H1 (cell line): ENCODE measurements at regions not wholly inside any gene's neighbourhood (a gene's known extent, or its start where the extent isn't known, plus 50 kb on each side); places are given as distances from the start of the nearest gene placed in this dataset.

Experiments
- CTCF ChIA-PET: fragments of 300-600 bp; sonication (Branson Sonifier 250); formaldehyde crosslinking; loops from one replicate; lab custom pipeline; 2021; ENCODE audit not compliant: partially characterized antibody; lab: Charles Lee
- POLR2A ChIA-PET: fragments of 300-600 bp; sonication (Branson Sonifier 250); formaldehyde crosslinking; loops from one replicate; lab custom pipeline; 2021; ENCODE audit warnings: inconsistent platforms; ENCODE audit not compliant: partially characterized antibody; lab: Charles Lee
- DNase-seq, 2 experiments: peaks; one replicate each; pipeline versions ENCODE4 v3.0.0 to v3.0.0-alpha.2; 2010 to 2022; ENCODE audit warnings: low spot score in 2 of 2, low read depth in 1 of 2, mixed read lengths in 1 of 2
- FAIRE-seq: peaks from 2 replicates; lab custom pipeline; 2011; peaks lifted over from hg19 to GRCh38; lab: Jason Lieb, UNC
- H2AFZ ChIP-seq: 2 replicates; pipeline ENCODE4 v1.8.1; 2012; ENCODE audit warnings: low read length, inconsistent platforms
- H2AK5ac ChIP-seq: 2 replicates; pipeline ENCODE4 v1.6.1; 2013; ENCODE audit warnings: low read depth, low read length
- H2BK120ac ChIP-seq: replicated peaks from 2 replicates; pipeline ENCODE3; 2013; ENCODE audit warnings: low read depth, low read length, inconsistent platforms
- H2BK12ac ChIP-seq: 2 replicates; pipeline ENCODE4 v1.6.1; 2013; ENCODE audit warnings: low read depth, low read length
- H2BK15ac ChIP-seq: 2 replicates; pipeline ENCODE4 v1.6.1; 2013; ENCODE audit warnings: low read length
- H2BK20ac ChIP-seq: 2 replicates; pipeline ENCODE4 v1.6.1; 2013; ENCODE audit warnings: low read length
- H2BK5ac ChIP-seq: 2 replicates; pipeline ENCODE4 v1.6.1; 2013; ENCODE audit warnings: low read depth, low read length
- H3K14ac ChIP-seq: 2 replicates; pipeline ENCODE4 v1.6.1; 2013; ENCODE audit warnings: inconsistent platforms; ENCODE audit not compliant: insufficient read length
- H3K18ac ChIP-seq: 2 replicates; pipeline ENCODE4 v1.6.1; 2013; ENCODE audit warnings: low read length; ENCODE audit errors: extremely low read depth
- H3K23ac ChIP-seq: 2 replicates; pipeline ENCODE4 v1.6.1; 2013; ENCODE audit warnings: inconsistent platforms; ENCODE audit not compliant: insufficient read length
- H3K23me2 ChIP-seq: 2 replicates; pipeline ENCODE4 v1.6.1; 2013; ENCODE audit warnings: low read depth, low read length
- H3K27ac ChIP-seq: 2 replicates; pipeline ENCODE4 v1.6.1; 2011; ENCODE audit warnings: low read depth, low read length, inconsistent platforms
- H3K27me3 ChIP-seq, 4 experiments: replicated peaks in 1 of 4; 1 replicate in 1 of 4; 2 replicates in 3 of 4; pipeline versions ENCODE4 v1.6.1 to v1.8.1; 2011 to 2013; ENCODE audit warnings: low read length in 3 of 4, mild to moderate bottlenecking in 3 of 4, inconsistent platforms in 2 of 4, mixed read lengths in 2 of 4, moderate library complexity in 1 of 4; ENCODE audit not compliant: control insufficient read depth in 3 of 4, insufficient read depth in 3 of 4; ENCODE audit errors: extremely low read depth in 1 of 4
- H3K36me3 ChIP-seq, 4 experiments: 2 replicates each; pipeline versions ENCODE4 v1.6.1 to v1.8.1; 2011 to 2013; ENCODE audit warnings: mild to moderate bottlenecking in 4 of 4, low read length in 3 of 4, moderate library complexity in 2 of 4, control low read depth in 1 of 4, inconsistent platforms in 1 of 4; ENCODE audit not compliant: insufficient read depth in 4 of 4, control insufficient read depth in 2 of 4
- H3K4ac ChIP-seq: replicated peaks from 2 replicates; pipeline ENCODE3; 2013; ENCODE audit warnings: low read length, low read depth, mixed read lengths, inconsistent platforms; ENCODE audit not compliant: insufficient read length
- H3K4me1 ChIP-seq, 4 experiments: replicated peaks in 1 of 4; 1 replicate in 1 of 4; 2 replicates in 3 of 4; pipeline versions ENCODE4 v1.6.1 to v1.8.1; 2011 to 2013; ENCODE audit warnings: low read length in 3 of 4, inconsistent platforms in 2 of 4, mixed read lengths in 1 of 4; ENCODE audit not compliant: insufficient read depth in 4 of 4, control insufficient read depth in 3 of 4
- H3K4me2 ChIP-seq, 2 experiments: 2 replicates each; pipeline versions ENCODE4 v1.6.1 to v1.8.1; 2011 to 2013; ENCODE audit warnings: low read depth in 2 of 2, low read length in 2 of 2, control low read depth in 1 of 2, inconsistent platforms in 1 of 2, mild to moderate bottlenecking in 1 of 2; ENCODE audit not compliant: insufficient read depth in 1 of 2
- H3K4me3 ChIP-seq, 4 experiments: fragments of 200-600, 300-600 bp in 1 of 4; sonication (generic), shearing (Covaris generic), sonication (Bioruptor Twin) in 1 of 4; 2 replicates each; pipeline versions ENCODE4 v1.5.1 to v1.8.1; 2011 to 2016; ENCODE audit warnings: low read length in 4 of 4, low read depth in 3 of 4, control low read depth in 2 of 4, inconsistent platforms in 2 of 4, mild to moderate bottlenecking in 2 of 4, mixed read lengths in 1 of 4, moderate library complexity in 1 of 4; ENCODE audit not compliant: insufficient read depth in 2 of 4; ENCODE audit errors: extremely low read depth in 1 of 4
- H3K56ac ChIP-seq: replicated peaks from 2 replicates; pipeline ENCODE3; 2013; ENCODE audit warnings: low read depth, mild to moderate bottlenecking, mixed read lengths, low read length, inconsistent platforms; ENCODE audit not compliant: insufficient read length
- H3K79me1 ChIP-seq: 2 replicates; pipeline ENCODE4 v1.6.1; 2013; ENCODE audit warnings: low read depth, low read length, control low read depth
- H3K79me2 ChIP-seq, 2 experiments: 2 replicates each; pipeline versions ENCODE4 v1.6.1 to v1.8.1; 2012 to 2013; ENCODE audit warnings: low read length in 2 of 2, mild to moderate bottlenecking in 2 of 2, inconsistent platforms in 1 of 2; ENCODE audit not compliant: insufficient read depth in 2 of 2, control insufficient read depth in 1 of 2
- H3K9ac ChIP-seq, 4 experiments: replicated peaks in 1 of 4; 1 replicate in 1 of 4; 2 replicates in 3 of 4; pipeline versions ENCODE4 v1.6.1 to v1.8.1; 2011 to 2013; ENCODE audit warnings: low read depth in 3 of 4, low read length in 3 of 4, control low read depth in 2 of 4, mild to moderate bottlenecking in 2 of 4, moderate library complexity in 2 of 4, inconsistent platforms in 1 of 4; ENCODE audit errors: extremely low read depth in 1 of 4
- H3K9me3 ChIP-seq, 2 experiments: 2 replicates each; pipeline versions ENCODE4 v1.6.1 to v1.8.1; 2012 to 2013; ENCODE audit warnings: mild to moderate bottlenecking in 2 of 2, moderate library complexity in 2 of 2, control low read depth in 1 of 2, inconsistent platforms in 1 of 2, low read depth in 1 of 2, low read length in 1 of 2, mixed read lengths in 1 of 2; ENCODE audit not compliant: insufficient read depth in 2 of 2
- H4K20me1 ChIP-seq, 2 experiments: replicated peaks in 1 of 2; 2 replicates each; pipeline versions ENCODE3 to v1.8.1; 2011 to 2013; ENCODE audit warnings: inconsistent platforms in 2 of 2, low read length in 2 of 2, mild to moderate bottlenecking in 1 of 2; ENCODE audit not compliant: insufficient read depth in 2 of 2, control insufficient read depth in 1 of 2
- H4K5ac ChIP-seq: 2 replicates; pipeline ENCODE4 v1.6.1; 2013; ENCODE audit warnings: low read length, low read depth, mixed read lengths, inconsistent platforms; ENCODE audit not compliant: insufficient read length
- H4K8ac ChIP-seq: 2 replicates; pipeline ENCODE4 v1.8.0; 2013; ENCODE audit warnings: mild to moderate bottlenecking, moderate library complexity, low read length, inconsistent platforms; ENCODE audit not compliant: insufficient read depth; ENCODE audit errors: extremely low read depth
- H4K91ac ChIP-seq: replicated peaks from 2 replicates; pipeline ENCODE3; 2013; ENCODE audit warnings: low read length, mixed read lengths, inconsistent platforms; ENCODE audit not compliant: insufficient read length
- BCL11A ChIP-seq, 2 experiments: IDR thresholded peaks; one replicate each; pipeline ENCODE4 v1.6.1; 2011; ENCODE audit warnings: low read depth in 2 of 2, low read length in 2 of 2, mild to moderate bottlenecking in 2 of 2
- BRCA1 ChIP-seq: IDR thresholded peaks from 2 replicates; pipeline ENCODE4 v1.6.1; 2012; ENCODE audit warnings: low read depth, low read length, improper control_type of control experiment
- CHD2 ChIP-seq: IDR thresholded peaks from 2 replicates; pipeline ENCODE4 v1.6.1; 2012; ENCODE audit warnings: low read length, improper control_type of control experiment
- HDAC6 ChIP-seq: IDR thresholded peaks from one replicate; pipeline ENCODE4 v1.7.1; 2012; ENCODE audit warnings: low read depth, mild to moderate bottlenecking, inconsistent platforms, low read length, moderate library complexity
- JUND ChIP-seq: IDR thresholded peaks from 2 replicates; pipeline ENCODE4 v1.6.1; 2011; ENCODE audit warnings: mild to moderate bottlenecking, improper control_type of control experiment, low read length
- KDM1A ChIP-seq: fragments of 200-600, 300-600 bp; sonication (generic); IDR thresholded peaks from 2 replicates; pipeline ENCODE4 v1.7.1; 2016; ENCODE audit warnings: mild to moderate bottlenecking, low read length, borderline replicate concordance
- MAX ChIP-seq: IDR thresholded peaks from 2 replicates; pipeline ENCODE4 v1.6.1; 2012; ENCODE audit warnings: inconsistent platforms
- NRF1 ChIP-seq: IDR thresholded peaks from 2 replicates; pipeline ENCODE4 v1.6.1; 2011; ENCODE audit warnings: mild to moderate bottlenecking, low read depth, low read length, improper control_type of control experiment
- RFX5 ChIP-seq: IDR thresholded peaks from 2 replicates; pipeline ENCODE4 v1.6.1; 2011; ENCODE audit warnings: low read depth, low read length, improper control_type of control experiment, borderline replicate concordance
- RXRA ChIP-seq: IDR thresholded peaks from 2 replicates; pipeline ENCODE4 v1.6.1; 2011; ENCODE audit warnings: low read depth, mild to moderate bottlenecking, low read length, moderate library complexity; ENCODE audit not compliant: insufficient read depth
- SIN3A ChIP-seq, 2 experiments: IDR thresholded peaks in 1 of 2; conservative IDR thresholded peaks in 1 of 2; 2 replicates each; pipeline ENCODE4 v1.6.1; 2011 to 2012; ENCODE audit warnings: low read length in 2 of 2, improper control_type of control experiment in 1 of 2, low read depth in 1 of 2, mild to moderate bottlenecking in 1 of 2
- WGBS, 2 experiments: shearing (Covaris generic) in 1 of 2; methylation state at CpG; one replicate each; pipeline versions ENCODE4 v1.1.6 to v1.1.7; 2013 to 2015; ENCODE audit warnings: low lambda C conversion rate in 2 of 2, mixed read lengths in 2 of 2, inconsistent platforms in 1 of 2, low coverage in 1 of 2, missing lambda C conversion rate in 1 of 2; ENCODE audit not compliant: insufficient replicate concordance in 2 of 2, insufficient coverage in 1 of 2, insufficient read length in 1 of 2; ENCODE audit errors: extremely low coverage in 1 of 2, missing lambda C conversion rate in 1 of 2; 5-methylcytosine and 5-hydroxymethylcytosine counted together

DNA sequence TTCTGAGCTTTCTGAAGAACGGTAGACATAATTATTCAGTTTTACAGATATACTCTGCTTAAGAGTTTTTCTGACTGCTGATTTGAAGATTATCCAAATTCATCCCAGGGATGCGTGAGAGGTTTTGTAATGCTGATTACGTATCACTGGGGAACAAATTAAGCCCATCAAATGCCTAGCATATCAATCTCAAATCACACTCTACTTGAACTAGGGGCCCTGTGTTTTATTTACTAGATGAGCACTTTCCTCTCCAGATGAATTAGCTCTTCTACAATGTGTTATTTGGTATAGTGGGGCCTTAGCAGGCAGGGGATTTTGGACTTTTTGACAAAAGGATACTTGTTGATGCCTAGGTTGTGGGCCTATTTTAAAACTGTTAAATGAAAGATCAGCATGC lies 177.9 kb downstream of the JRKL start:
- Histone ChIP-seq H3K4me3 (peak overlapping the region in 1 of 4 experiments; percentile 32; a peak in 1 of 8 replicates), H4K8ac (no peak overlapping the region), H3K23me2 (no peaks in the 10 kb centered on the region), H3K4ac (no peak overlapping the region), H4K91ac (no peak overlapping the region), H3K4me1 (peaks cover 0 to 4% (median 2%) of the 10 kb centered on the region in 4 experiments; a peak in 4 of 7 replicates), H4K20me1 (no peaks in the 10 kb centered on the region), H4K5ac (no peak overlapping the region), H2BK12ac (no peak overlapping the region), H2AFZ (no peak overlapping the region), H2BK20ac (no peak overlapping the region), H2BK5ac (no peak overlapping the region), H3K27me3 (no peaks in the 10 kb centered on the region), H3K79me2 (no peaks in the 10 kb centered on the region), H2BK120ac (no peak overlapping the region), H3K36me3 (no peaks in the 10 kb centered on the region), H3K56ac (no peak overlapping the region), H2AK5ac (no peak overlapping the region), H3K9me3 (peaks cover 0 to 1% of the 10 kb centered on the region in 2 experiments; a peak in 2 of 4 replicates), H3K14ac (no peak overlapping the region), H3K4me2 (peak overlapping the region; percentile 3 to 58; a peak in 1 of 4 replicates), H3K9ac (no peak overlapping the region), H3K79me1 (no peaks in the 10 kb centered on the region), H3K27ac (no peak overlapping the region), H3K18ac (no peak overlapping the region), H2BK15ac (no peak overlapping the region), H3K23ac (no peak overlapping the region)
- POLR2A ChIA-PET: no interaction called here
- CTCF ChIA-PET: interaction anchor here (1.0 kb wide), 1 partner anchor 103 kb away, joined by 3 read pairs; no protein-coding TSS in a partner anchor
- WGBS, 2 experiments: 41% methylated on average over 3 of the region's 3 CpGs; no CpG with 5 or more reads in 1 of the 2 experiments
- FAIRE-seq: peak; percentile 55
- no peak for DNase-seq
- TF ChIP-seq KDM1A: no peak
- TF ChIP-seq BRCA1: no peak
- TF ChIP-seq SIN3A (conservative IDR thresholded peaks at IDR 0.05 in 1 of 2, IDR thresholded peaks at IDR 0.05 in 1 of 2; ENCODE audit: low read depth in 1 of 2, low read length in 2 of 2): no peak
- no peak for TF ChIP-seq RFX5
- TF ChIP-seq RXRA: no peak
- no peak for TF ChIP-seq NRF1
- TF ChIP-seq MAX: no peak
- TF ChIP-seq CHD2: no peak
- TF ChIP-seq JUND: no peak
- TF ChIP-seq HDAC6: no peak
- TF ChIP-seq BCL11A (IDR thresholded peaks at IDR 0.05; ENCODE audit: low read depth in 2 of 2, low read length in 2 of 2): no peak
